GM19351 (cell line): ENCODE measurements at regions not wholly inside any gene's neighbourhood (a gene's known extent, or its start where the extent isn't known, plus 50 kb on each side); places are given as distances from the start of the nearest gene placed in this dataset.

Experiments
- ATAC-seq: cut with Tn5 transposase; IDR thresholded peaks from one replicate; pipeline ENCODE4 v1.9.1; 2021; ENCODE audit warnings: mild to moderate bottlenecking, moderate library complexity; ENCODE audit not compliant: unreplicated experiment

GRCh38 chr7:28292834-28293526, 112.4 kb upstream of the JAZF1 start:
- ATAC-seq = no peak

- no peak for ATAC-seq
Observed at GRCh38 chr7:28293527-28293835, 112.9 kb upstream of the JAZF1 start.

- no peak for ATAC-seq
Observed at GRCh38 chr7:28296571-28297483, 115.5 kb upstream of the CREB5 start.

- peak; percentile 69 for ATAC-seq
Observed at GRCh38 chr7:28297801-28298459, 114.4 kb upstream of the CREB5 start.

GRCh38 chr7:28298870-28299518, 113.3 kb upstream of the CREB5 start:
- no peak for ATAC-seq

GRCh38 chr7:28299556-28299955, 112.8 kb upstream of the CREB5 start:
- no peak for ATAC-seq

- ATAC-seq = no peak
Observed at GRCh38 chr7:28300488-28300887, 111.8 kb upstream of the CREB5 start.

- ATAC-seq = no peak
Observed at GRCh38 chr7:28301148-28301641, 111.1 kb upstream of the CREB5 start.

GRCh38 chr7:28304290-28304689, 108.0 kb upstream of the CREB5 start:
- ATAC-seq = no peak

- no peak for ATAC-seq
Observed at GRCh38 chr7:28309704-28310459, 102.4 kb upstream of the CREB5 start.

GRCh38 chr7:28310460-28310848, 101.9 kb upstream of the CREB5 start:
- ATAC-seq = no peak

- ATAC-seq = no peak
Observed at GRCh38 chr7:28311670-28312069, 100.6 kb upstream of the CREB5 start.

- no peak for ATAC-seq
Observed at GRCh38 chr7:28312948-28313347, 99.4 kb upstream of the CREB5 start.

- no peak for ATAC-seq
Observed at GRCh38 chr7:28314841-28315240, 97.5 kb upstream of the CREB5 start.

- ATAC-seq = no peak
Observed at GRCh38 chr7:28315565-28316410, 96.5 kb upstream of the CREB5 start.

- ATAC-seq = no peak
Observed at GRCh38 chr7:28316489-28316888, 95.8 kb upstream of the CREB5 start.

GRCh38 chr7:28318101-28318762, 94.1 kb upstream of the CREB5 start:
- ATAC-seq = no peak

- ATAC-seq = no peak
Observed at GRCh38 chr7:28323833-28324232, 88.5 kb upstream of the CREB5 start.

- ATAC-seq = no peak
Observed at GRCh38 chr7:28328146-28328545, 84.2 kb upstream of the CREB5 start.
